Sigmoid colon (tissue), 6 donors: ENCODE measurements at regions not wholly inside any gene's neighbourhood (a gene's known extent, or its start where the extent isn't known, plus 50 kb on each side); places are given as distances from the start of the nearest gene placed in this dataset.

Source experiments
- DNase-seq: peaks from one replicate; pipeline ENCODE4 v3.0.0-alpha.2; 2019
- H3K27ac ChIP-seq, 4 donors: fragments of 200-600 bp; sonication (generic); one replicate each; pipeline ENCODE4 v1.5.1; 2016 to 2019; ENCODE audit warnings: mild to moderate bottlenecking in 1 of 4
- H3K27me3 ChIP-seq, 3 donors: fragments of 200-600 bp; sonication (generic); one replicate each; pipeline ENCODE4 v1.5.1; 2019; ENCODE audit warnings: mild to moderate bottlenecking in 1 of 3
- H3K36me3 ChIP-seq, 4 donors: fragments of 200-600 bp; sonication (generic); one replicate each; pipeline ENCODE4 v1.5.1; 2016 to 2019
- H3K4me1 ChIP-seq, 4 donors: fragments of 200-600 bp; sonication (generic); one replicate each; pipeline ENCODE4 v1.5.1; 2017 to 2019
- H3K4me3 ChIP-seq, 4 donors: fragments of 200-600 bp; sonication (generic); one replicate each; pipeline ENCODE4 v1.5.1; 2017 to 2019; ENCODE audit warnings: mild to moderate bottlenecking in 2 of 4, moderate library complexity in 1 of 4
- H3K9me3 ChIP-seq, 4 donors: fragments of 200-600 bp in 3 of 4; sonication (generic) in 3 of 4; one replicate each; pipeline versions ENCODE4 v1.5.1 to v1.6.1; 2013 to 2019
- EP300 ChIP-seq, 4 donors: sonication (generic); formaldehyde crosslinking; IDR thresholded peaks; one replicate each; pipeline ENCODE4 v1.6.1; 2017; ENCODE audit warnings: antibody characterized with exemption in 4 of 4
- POLR2A ChIP-seq, 2 donors: fragments of 450-650 bp; IDR thresholded peaks; one replicate each; pipeline ENCODE4 v1.6.1; 2016; ENCODE audit warnings: antibody characterized with exemption in 2 of 2, mild to moderate bottlenecking in 2 of 2, moderate library complexity in 2 of 2
- POLR2AphosphoS5 ChIP-seq, 4 donors: sonication (generic); formaldehyde crosslinking; IDR thresholded peaks; one replicate each; pipeline ENCODE4 v1.6.1; 2017; ENCODE audit warnings: antibody characterized with exemption in 4 of 4
- WGBS, 2 donors: extraction: QIAGEN DNeasy Blood & Tissue Kit; methylation state at CpG; one replicate each; pipeline ENCODE4 v1.1.7; 2013; 5-methylcytosine and 5-hydroxymethylcytosine counted together
- intact Hi-C: fragments of 100-400 bp; cut with DNase I; formaldehyde crosslinking; loops from one replicate; pipeline ENCODE4 v1.15.1; 2023
- TF ChIP-seq, protein P1 (sequence below), 4 experiments: fragments of 450-650 bp in 3 of 4; fragments of 200-600 bp in 1 of 4; IDR thresholded peaks; one replicate each; pipeline ENCODE4 v1.5.1; 2016 to 2019; ENCODE audit warnings: antibody characterized with exemption in 4 of 4, mild to moderate bottlenecking in 3 of 4, moderate library complexity in 2 of 4
- donor health status: healthy with polysubstance abuse.
- donor health status: healthy.

DNA sequence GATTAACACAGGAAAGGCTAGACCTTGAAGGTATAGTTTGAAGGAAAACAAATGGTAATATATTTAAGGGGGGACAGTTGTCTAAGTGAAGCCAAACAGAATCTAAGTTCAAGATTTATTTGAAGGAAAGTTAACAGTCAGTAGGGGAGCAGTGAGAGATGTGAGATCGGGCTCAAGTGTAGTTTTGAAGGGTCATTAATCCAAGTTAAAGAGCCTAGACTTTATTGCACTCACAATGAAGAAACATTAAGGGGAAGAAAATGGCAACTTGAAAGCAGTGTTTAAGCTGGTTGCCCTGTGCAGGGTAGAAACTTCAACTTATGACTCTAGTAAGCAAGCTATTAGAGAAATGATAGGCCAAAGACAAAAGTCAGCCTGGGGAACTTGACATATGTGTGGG, 1952.2 kb downstream of the PCDH7 start:
- no peaks in the 10 kb centered on the region for H3K9me3 ChIP-seq
- intact Hi-C loops: no loop called here
- no peak for DNase-seq
- no peak overlapping the region for H3K4me3 ChIP-seq
- no peak for TF ChIP-seq POLR2AphosphoS5 (IDR thresholded peaks at IDR 0.05)
- TF ChIP-seq POLR2A (IDR thresholded peaks at IDR 0.05): no peak
- TF ChIP-seq EP300 (IDR thresholded peaks at IDR 0.05): no peak
- TF ChIP-seq, protein P1, sequence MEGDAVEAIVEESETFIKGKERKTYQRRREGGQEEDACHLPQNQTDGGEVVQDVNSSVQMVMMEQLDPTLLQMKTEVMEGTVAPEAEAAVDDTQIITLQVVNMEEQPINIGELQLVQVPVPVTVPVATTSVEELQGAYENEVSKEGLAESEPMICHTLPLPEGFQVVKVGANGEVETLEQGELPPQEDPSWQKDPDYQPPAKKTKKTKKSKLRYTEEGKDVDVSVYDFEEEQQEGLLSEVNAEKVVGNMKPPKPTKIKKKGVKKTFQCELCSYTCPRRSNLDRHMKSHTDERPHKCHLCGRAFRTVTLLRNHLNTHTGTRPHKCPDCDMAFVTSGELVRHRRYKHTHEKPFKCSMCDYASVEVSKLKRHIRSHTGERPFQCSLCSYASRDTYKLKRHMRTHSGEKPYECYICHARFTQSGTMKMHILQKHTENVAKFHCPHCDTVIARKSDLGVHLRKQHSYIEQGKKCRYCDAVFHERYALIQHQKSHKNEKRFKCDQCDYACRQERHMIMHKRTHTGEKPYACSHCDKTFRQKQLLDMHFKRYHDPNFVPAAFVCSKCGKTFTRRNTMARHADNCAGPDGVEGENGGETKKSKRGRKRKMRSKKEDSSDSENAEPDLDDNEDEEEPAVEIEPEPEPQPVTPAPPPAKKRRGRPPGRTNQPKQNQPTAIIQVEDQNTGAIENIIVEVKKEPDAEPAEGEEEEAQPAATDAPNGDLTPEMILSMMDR (IDR thresholded peaks at IDR 0.05): no peak
- H3K27ac ChIP-seq: no peak overlapping the region
- no peaks in the 10 kb centered on the region for H3K27me3 ChIP-seq
- no peaks in the 10 kb centered on the region for H3K4me1 ChIP-seq
- H3K36me3 ChIP-seq: no peaks in the 10 kb centered on the region
- WGBS, 2 donors: 66 to 75% methylated on average over 1 of the region's 1 CpG

DNA sequence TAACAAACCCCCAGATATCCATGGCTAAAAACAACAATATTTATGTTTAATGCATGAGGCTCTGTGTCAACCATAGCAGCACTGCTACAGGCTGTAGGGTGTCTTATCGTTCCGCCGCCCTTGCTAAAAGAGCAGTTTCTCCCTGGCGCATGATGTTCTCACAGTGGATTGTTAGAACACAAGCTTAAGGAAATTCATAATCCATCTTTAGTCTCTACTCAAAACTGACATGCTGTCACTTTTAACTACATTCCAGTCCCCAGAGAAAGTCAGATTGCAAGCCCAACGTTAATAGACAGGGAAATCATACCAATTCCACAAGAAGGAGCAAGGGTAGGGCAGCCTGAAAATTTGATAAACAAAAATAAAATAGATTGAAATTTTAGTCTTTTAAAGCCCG, 1960.8 kb downstream of the PCDH7 start:
- Histone ChIP-seq H3K4me3 (no peak overlapping the region), H3K27me3 (no peaks in the 10 kb centered on the region), H3K4me1 (no peaks in the 10 kb centered on the region), H3K27ac (no peak overlapping the region), H3K36me3 (no peaks in the 10 kb centered on the region), H3K9me3 (no peaks in the 10 kb centered on the region)
- intact Hi-C loops: no loop called here
- 78 to 94% methylated on average over 6 of the region's 6 CpGs for WGBS, 2 donors
- TF ChIP-seq POLR2A (IDR thresholded peaks at IDR 0.05) (no peak), POLR2AphosphoS5 (IDR thresholded peaks at IDR 0.05) (no peak), EP300 (IDR thresholded peaks at IDR 0.05) (no peak)
- TF ChIP-seq, protein P1 (IDR thresholded peaks at IDR 0.05): no peak
- DNase-seq: no peak

DNA sequence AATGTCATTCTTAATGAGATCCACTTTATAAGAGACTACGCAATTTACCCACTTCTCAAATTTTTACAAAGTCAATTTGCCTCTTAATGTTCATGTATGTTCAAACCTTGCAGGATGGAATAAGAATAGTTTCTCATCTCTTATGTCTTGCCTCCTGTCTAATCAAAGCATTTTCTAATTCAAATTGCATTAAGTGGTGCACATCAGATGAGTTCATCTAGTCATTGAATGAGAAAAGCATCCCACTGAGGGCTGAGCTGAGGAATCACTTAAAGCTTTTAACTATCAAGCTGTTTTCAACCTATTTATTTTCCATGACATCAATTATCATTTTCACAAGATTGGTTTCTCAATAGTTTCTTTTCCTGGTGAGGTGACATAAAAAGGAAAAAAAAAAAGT, 1964.0 kb downstream of the PCDH7 start:
- Histone ChIP-seq H3K9me3 (no peaks in the 10 kb centered on the region), H3K36me3 (no peaks in the 10 kb centered on the region), H3K4me1 (no peaks in the 10 kb centered on the region), H3K27ac (no peak overlapping the region), H3K4me3 (no peak overlapping the region), H3K27me3 (no peaks in the 10 kb centered on the region)
- DNase-seq: no peak
- 97 to 100% methylated on average over 1 of the region's 1 CpG for WGBS, 2 donors
- intact Hi-C loops: no loop called here
- TF ChIP-seq, protein P1 (IDR thresholded peaks at IDR 0.05): no peak
- TF ChIP-seq POLR2AphosphoS5 (IDR thresholded peaks at IDR 0.05): no peak
- TF ChIP-seq POLR2A (IDR thresholded peaks at IDR 0.05): no peak
- TF ChIP-seq EP300 (IDR thresholded peaks at IDR 0.05): no peak

DNA sequence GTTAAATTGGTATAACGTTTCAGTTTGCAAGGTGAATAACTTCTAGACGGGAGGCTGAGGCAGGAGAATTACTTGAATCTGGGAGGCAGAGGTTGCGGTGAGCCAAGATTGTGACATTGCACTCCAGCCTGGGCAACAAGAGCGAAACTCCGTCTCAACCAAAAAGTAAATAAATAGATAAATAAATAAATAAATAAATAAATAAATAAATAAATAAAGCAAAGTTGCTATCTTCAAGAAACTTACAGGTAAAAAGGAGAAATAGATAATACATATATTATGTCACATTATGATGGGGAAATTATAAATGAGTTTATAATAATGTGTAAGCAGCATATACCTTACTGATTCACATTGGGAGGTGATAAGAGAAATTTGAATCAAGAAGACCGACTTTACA, 1966.0 kb downstream of the PCDH7 start:
- no peaks in the 10 kb centered on the region for H3K36me3 ChIP-seq
- no peak overlapping the region for H3K27ac ChIP-seq
- 93% methylated on average over 6 of the region's 6 CpGs for WGBS, 2 donors
- no peak overlapping the region for H3K4me3 ChIP-seq
- no peak for DNase-seq
- H3K27me3 ChIP-seq: no peaks in the 10 kb centered on the region
- no peaks in the 10 kb centered on the region for H3K9me3 ChIP-seq
- no peaks in the 10 kb centered on the region for H3K4me1 ChIP-seq
- intact Hi-C loops: no loop called here
- TF ChIP-seq EP300 (IDR thresholded peaks at IDR 0.05): no peak
- TF ChIP-seq POLR2A (IDR thresholded peaks at IDR 0.05): no peak
- TF ChIP-seq, protein P1 (IDR thresholded peaks at IDR 0.05): no peak
- TF ChIP-seq POLR2AphosphoS5 (IDR thresholded peaks at IDR 0.05): no peak

DNA sequence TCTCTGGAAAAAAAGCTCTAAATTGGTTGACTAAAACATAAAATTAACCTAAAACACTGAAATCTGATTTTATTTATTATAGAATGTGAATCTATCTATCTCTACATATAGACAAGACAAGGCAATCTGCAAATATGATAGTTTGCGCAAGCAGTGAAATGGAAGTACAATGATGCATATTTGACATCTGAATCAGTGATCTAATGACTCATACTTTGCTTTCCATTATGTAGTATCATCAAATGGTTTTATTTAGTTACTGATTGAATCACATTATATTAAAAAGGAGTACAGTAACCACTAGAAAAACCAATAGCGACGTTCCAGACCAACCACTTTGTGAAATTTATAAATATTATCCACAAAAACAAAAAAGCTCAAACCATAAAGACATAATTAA, 1969.3 kb downstream of the PCDH7 start:
- Histone ChIP-seq H3K27ac (no peak overlapping the region), H3K4me3 (no peak overlapping the region), H3K4me1 (no peaks in the 10 kb centered on the region), H3K9me3 (no peaks in the 10 kb centered on the region), H3K36me3 (no peaks in the 10 kb centered on the region), H3K27me3 (no peaks in the 10 kb centered on the region)
- WGBS, 2 donors: 88 to 92% methylated on average over 3 of the region's 3 CpGs
- intact Hi-C loops: no loop called here
- DNase-seq: no peak
- no peak for TF ChIP-seq EP300 (IDR thresholded peaks at IDR 0.05)
- TF ChIP-seq, protein P1 (IDR thresholded peaks at IDR 0.05): no peak
- no peak for TF ChIP-seq POLR2AphosphoS5 (IDR thresholded peaks at IDR 0.05)
- TF ChIP-seq POLR2A (IDR thresholded peaks at IDR 0.05): no peak
